ENCODE measurements at regions not wholly inside any gene's neighbourhood (a gene's known extent, or its start where the extent isn't known, plus 50 kb on each side); places are given as distances from the start of the nearest gene placed in this dataset.

- no peak overlapping the region for H3K27ac ChIP-seq
- 88 to 94% methylated on average over 1 of the region's 1 CpG for WGBS, 2 donors
- no peaks in the 10 kb centered on the region for H3K9me3 ChIP-seq
- no peak overlapping the region for H3K4me3 ChIP-seq
- no peak for DNase-seq (ENCODE audit: low spot score in 2 of 2)
- TF ChIP-seq POLR2A (IDR thresholded peaks at IDR 0.05) (no peak), EP300 (IDR thresholded peaks at IDR 0.05) (no peak)
- TF ChIP-seq, protein P1, sequence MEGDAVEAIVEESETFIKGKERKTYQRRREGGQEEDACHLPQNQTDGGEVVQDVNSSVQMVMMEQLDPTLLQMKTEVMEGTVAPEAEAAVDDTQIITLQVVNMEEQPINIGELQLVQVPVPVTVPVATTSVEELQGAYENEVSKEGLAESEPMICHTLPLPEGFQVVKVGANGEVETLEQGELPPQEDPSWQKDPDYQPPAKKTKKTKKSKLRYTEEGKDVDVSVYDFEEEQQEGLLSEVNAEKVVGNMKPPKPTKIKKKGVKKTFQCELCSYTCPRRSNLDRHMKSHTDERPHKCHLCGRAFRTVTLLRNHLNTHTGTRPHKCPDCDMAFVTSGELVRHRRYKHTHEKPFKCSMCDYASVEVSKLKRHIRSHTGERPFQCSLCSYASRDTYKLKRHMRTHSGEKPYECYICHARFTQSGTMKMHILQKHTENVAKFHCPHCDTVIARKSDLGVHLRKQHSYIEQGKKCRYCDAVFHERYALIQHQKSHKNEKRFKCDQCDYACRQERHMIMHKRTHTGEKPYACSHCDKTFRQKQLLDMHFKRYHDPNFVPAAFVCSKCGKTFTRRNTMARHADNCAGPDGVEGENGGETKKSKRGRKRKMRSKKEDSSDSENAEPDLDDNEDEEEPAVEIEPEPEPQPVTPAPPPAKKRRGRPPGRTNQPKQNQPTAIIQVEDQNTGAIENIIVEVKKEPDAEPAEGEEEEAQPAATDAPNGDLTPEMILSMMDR (IDR thresholded peaks at IDR 0.05): no peak
- no peaks in the 10 kb centered on the region for H3K27me3 ChIP-seq
- no peaks in the 10 kb centered on the region for H3K36me3 ChIP-seq
- no peaks in the 10 kb centered on the region for H3K4me1 ChIP-seq
Observed at GRCh38 chr7:46424934-46425333, 503.9 kb upstream of the IGFBP3 start.

GRCh38 chr7:46421441-46422230 is 500.6 kb upstream of the IGFBP3 start:
- Histone ChIP-seq H3K36me3 (no peaks in the 10 kb centered on the region), H3K4me1 (no peaks in the 10 kb centered on the region), H3K9me3 (no peaks in the 10 kb centered on the region), H3K27ac (no peak overlapping the region), H3K27me3 (no peaks in the 10 kb centered on the region), H3K4me3 (no peak overlapping the region)
- TF ChIP-seq POLR2A (IDR thresholded peaks at IDR 0.05) (no peak), EP300 (IDR thresholded peaks at IDR 0.05) (no peak)
- TF ChIP-seq, protein P1 (IDR thresholded peaks at IDR 0.05): no peak
- 50 to 60% methylated on average over 2 of the region's 2 CpGs for WGBS, 2 donors
- DNase-seq (ENCODE audit: low spot score in 2 of 2): no peak

DNA sequence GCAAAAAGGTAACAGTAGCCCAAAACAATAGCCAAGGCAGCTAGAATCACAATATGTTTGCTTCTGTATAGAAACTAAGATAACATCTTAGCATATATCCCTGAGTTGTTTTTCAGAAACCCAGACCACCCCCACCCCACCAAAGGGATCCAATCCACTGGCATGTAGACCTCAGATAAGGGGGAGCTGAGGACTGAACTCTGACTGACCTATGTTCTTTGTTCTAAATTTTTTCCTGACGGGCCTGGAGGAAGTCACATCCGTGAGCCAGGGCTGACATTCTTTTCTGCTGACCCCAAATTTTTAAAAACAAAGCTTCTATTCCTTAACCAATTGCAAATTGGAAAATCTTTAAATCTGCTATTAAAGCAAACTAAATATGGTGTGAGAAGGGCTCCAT is 493.9 kb upstream of the IGFBP3 start:
- 21 to 24% methylated on average over 2 of the region's 2 CpGs for WGBS, 2 donors
- Histone ChIP-seq H3K27me3 (no peaks in the 10 kb centered on the region), H3K36me3 (no peaks in the 10 kb centered on the region), H3K9me3 (no peaks in the 10 kb centered on the region), H3K4me3 (no peak overlapping the region), H3K4me1 (no peaks in the 10 kb centered on the region), H3K27ac (no peak overlapping the region)
- no peak for DNase-seq (ENCODE audit: low spot score in 2 of 2)
- TF ChIP-seq EP300 (IDR thresholded peaks at IDR 0.05) (no peak), POLR2A (IDR thresholded peaks at IDR 0.05) (no peak)
- TF ChIP-seq, protein P1 (IDR thresholded peaks at IDR 0.05): no peak

DNA sequence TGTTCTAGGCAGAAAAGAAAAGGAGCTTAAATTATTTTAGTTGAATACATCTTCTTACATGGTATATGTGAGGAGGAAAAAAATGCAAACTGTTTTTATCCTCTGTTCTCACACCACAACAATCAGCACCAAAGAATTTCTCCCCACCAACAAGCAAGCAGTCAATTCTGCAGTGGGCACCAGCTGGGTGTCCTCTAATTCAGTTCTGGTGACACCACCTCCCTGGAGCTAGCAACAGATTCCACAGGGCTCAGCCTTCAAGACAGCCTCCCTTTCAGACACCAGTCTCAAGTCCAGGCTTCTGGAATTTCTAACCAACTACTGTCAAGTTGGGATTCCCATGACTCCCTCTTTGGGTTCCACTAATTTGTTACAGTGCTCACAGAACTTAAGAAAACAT is 490.2 kb upstream of the IGFBP3 start:
- no peak overlapping the region for H3K27ac ChIP-seq
- no peak overlapping the region for H3K4me3 ChIP-seq
- H3K9me3 ChIP-seq: no peaks in the 10 kb centered on the region
- H3K36me3 ChIP-seq: no peaks in the 10 kb centered on the region
- no peak for DNase-seq (ENCODE audit: low spot score in 2 of 2)
- H3K27me3 ChIP-seq: no peaks in the 10 kb centered on the region
- no peaks in the 10 kb centered on the region for H3K4me1 ChIP-seq
- TF ChIP-seq EP300 (IDR thresholded peaks at IDR 0.05) (no peak), POLR2A (IDR thresholded peaks at IDR 0.05) (no peak)
- TF ChIP-seq, protein P1 (IDR thresholded peaks at IDR 0.05): no peak

DNA sequence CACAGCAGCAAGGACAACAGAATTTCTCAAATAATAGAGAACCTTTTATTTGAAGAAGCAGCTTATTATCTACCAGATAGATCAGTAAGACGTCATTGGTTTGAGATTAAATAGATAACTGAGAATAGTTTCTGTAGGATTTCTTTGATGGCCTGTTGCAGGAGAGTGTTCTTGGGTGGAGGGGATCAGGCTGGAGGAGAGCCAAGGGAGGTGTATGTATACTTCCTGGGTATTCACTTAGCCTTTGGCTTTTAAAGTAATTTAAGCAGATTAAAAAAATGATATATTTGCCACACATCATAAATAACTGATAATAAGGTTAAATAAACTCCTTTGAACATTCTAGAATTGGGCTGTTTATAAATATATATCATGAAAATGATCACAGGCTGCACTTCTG is 486.1 kb upstream of the IGFBP3 start:
- 82 to 92% methylated on average over 1 of the region's 1 CpG for WGBS, 2 donors
- no peak overlapping the region for H3K27ac ChIP-seq
- no peaks in the 10 kb centered on the region for H3K27me3 ChIP-seq
- no peaks in the 10 kb centered on the region for H3K36me3 ChIP-seq
- no peaks in the 10 kb centered on the region for H3K9me3 ChIP-seq
- H3K4me1 ChIP-seq: no peaks in the 10 kb centered on the region
- DNase-seq (ENCODE audit: low spot score in 2 of 2): no peak
- H3K4me3 ChIP-seq: no peak overlapping the region
- TF ChIP-seq, protein P1 (IDR thresholded peaks at IDR 0.05): no peak
- TF ChIP-seq POLR2A (IDR thresholded peaks at IDR 0.05): no peak
- no peak for TF ChIP-seq EP300 (IDR thresholded peaks at IDR 0.05)
